ENCODE measurements at regions not wholly inside any gene's neighbourhood (a gene's known extent, or its start where the extent isn't known, plus 50 kb on each side); places are given as distances from the start of the nearest gene placed in this dataset.

DNA sequence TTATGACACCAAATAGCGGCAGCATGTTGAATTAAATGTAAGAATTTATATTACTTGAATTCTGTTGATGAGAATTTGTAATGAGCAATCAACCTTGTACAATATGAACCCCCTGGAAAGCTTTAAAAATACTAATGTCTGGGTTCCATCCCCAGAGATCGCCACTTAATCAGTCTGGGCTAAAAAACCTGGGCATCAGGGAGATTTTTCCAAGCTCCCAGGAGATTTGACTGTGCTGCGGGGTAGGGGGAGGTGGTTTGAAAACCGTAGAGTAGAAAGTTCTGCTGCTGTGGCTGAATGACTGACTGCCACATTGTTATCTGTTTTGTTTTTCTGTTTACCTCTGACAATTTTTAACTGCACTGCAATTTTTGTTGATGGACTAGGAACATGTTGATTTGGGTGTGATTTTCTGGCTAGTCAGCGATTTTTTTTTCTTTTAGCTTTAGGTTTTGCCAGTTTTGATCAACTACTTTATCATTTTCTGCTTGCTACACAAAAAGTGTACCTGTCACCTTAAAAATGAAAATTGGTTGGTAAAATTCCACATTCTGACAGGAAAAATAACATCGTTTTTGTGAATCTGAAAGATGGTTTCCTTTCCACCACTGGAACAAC lies 79.3 kb downstream of the PCTP start:
- DNase-seq: no peak

DNA sequence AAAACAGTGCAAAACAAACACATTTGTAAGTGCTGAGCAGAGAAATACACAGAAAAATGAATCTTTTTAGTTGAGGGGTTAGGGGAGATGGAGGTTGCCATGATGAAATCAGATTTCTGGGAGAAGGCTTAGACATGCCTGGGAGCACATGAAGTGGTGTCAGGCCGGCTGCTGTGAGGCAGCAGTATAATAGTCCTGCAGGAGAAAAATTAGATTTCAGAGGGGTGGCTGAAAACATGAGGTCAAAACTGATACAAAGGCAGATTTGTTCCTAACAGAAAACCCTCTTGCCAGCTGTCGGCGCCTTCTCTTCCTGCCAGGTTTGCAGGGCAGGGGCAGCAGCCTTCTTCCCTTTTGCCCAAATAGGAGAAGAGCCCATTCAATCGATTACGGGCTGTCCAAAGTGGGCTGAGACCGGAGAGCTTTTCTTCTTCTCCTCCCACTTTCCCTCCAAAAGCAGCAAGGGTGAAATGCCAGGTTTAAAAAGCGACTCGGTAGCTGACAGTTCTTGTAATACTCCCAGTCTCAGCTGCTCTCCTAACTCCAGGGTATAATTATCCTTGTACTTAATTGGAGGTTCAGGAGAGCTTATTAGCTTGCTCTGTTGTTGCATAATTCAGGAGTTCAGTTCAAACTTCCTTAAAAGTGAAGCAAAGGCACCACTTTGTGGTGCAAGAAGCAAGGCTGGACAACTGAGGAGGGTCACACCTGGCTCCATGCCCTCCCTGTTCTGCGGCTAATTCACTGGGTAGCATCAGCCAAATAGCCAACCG lies 80.0 kb downstream of the PCTP start:
- DNase-seq: no peak

DNA sequence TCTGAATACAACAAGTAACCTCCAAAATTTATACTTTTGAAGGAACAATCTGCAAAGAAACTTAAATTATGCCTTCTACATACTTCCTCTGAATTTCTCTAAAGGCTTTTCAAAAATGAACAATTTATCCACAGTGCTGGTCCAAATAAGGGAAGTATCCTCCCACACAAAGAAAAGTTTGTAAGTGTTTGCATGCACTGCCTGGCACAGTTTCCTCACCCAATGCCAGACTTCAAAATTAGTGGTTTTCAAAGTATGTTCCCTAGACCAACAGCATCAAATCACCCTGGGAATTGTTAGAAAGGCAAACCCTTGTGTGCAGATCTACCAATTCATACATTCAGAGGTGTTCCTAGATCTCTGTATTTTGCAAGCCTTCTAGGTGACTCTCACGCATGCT lies 82.5 kb downstream of the PCTP start:
- DNase-seq: no peak

DNA sequence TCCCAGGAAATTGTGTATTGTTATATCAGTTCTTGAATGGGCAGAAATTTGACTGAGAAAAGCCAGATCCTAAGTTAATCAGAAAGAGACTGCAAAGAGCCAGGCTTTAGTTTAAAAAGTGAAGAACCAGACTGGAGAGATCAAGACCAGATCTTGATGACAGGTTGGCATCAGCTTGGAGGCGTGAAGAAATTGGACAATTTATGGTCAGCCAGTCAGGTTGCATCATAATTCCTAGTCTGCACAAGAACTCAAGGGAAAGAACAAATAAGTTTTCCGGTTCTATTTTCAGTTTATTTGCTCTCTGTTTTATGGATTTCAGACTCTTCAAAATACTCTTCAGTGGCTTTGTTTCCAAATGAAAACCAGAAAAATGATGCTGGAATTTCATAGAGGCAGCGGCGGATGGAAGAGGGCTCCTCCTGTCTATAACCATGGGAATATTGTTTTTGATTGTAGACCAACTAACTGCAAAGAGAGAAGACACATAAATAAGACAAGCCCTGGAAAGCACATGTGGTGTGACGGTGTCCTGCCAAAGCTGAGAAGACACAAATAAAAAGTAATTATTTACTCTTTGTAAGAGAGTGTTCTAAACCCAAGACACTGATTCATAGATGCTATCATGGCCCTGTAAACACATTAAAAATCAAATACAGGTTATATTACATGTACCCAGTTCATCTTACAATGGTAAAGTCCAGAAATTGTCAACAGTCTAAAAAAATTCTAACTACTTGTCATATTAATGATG lies 91.7 kb downstream of the PCTP start:
- no peak for DNase-seq

DNA sequence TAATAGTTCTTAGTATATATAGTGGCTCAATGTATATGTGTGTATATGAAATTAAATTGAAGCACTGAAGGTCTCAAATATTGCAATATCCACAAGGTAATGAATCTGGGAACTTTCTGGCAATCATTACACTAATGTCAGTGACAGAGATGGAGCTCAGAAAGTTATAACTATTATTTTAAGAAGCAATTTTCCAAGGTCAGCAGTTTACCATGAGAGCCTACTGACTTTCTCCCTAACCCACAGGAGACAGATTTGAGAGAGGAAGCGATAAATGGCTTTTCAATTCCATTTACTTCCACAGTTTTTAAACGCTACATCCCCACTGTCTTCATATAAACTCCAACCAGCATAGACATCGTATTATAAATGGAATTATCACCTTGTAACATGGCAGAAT lies 92.9 kb downstream of the PCTP start:
- DNase-seq: no peak

DNA sequence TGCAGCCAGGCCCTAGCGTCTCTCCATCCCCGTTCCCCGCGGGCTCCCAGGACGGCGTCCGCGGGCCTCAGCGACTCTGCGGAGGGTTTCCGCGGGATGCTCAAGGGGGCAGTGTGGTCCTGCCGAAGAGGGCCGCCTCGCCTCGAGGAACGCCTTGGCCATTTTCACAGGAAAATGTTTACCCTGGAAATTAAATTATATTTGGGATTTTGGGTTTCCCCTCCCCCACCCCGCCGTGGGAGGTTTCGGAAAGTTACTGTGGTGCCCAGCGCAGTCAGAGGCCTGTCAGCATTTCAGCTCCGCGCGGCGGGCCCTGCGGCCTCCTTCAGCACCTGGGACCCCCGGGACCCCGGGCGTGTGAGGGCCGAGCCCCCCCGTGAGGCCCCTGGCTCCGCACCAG lies 94.5 kb downstream of the PCTP start:
- peak; percentile 55 to 60 for DNase-seq

DNA sequence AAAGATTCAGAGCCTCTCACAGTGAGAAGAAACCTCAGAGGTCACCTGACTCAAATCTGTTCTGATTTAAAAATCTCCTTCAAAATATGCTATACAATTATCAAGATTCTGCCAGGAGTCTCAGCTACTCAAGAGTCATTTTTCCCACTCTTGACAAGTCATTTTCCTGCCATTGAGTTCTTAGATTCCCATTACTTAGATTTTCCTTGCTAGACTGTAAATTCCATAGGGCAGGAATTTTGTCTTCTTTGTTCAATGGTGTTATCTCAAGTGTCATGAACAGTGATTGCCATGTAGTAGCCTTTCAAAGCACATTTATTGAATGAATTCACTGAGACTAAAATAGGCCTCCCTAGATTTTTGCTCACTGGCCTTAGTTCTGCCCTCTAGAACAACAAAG lies 95.9 kb downstream of the PCTP start:
- no peak for DNase-seq

DNA sequence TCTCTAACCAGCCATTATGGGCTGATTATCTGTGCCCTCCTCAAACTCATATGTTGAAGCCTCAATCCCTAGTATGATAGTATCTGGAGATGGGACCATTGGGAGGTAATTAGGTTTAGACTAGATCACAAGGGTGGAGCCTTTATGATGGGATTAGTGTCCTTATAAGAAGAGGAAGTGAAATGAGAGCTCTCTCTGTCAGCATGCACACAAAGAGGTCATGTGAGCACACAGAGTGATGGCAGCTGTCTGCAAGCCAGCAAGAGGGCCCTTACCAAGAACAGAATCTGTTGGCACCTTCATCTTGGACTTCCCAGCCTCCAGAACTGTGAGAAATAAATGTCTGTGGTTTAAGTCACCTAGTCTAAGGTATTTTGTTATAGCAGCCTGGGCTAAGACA lies 101.9 kb downstream of the PCTP start:
- no peak for DNase-seq

DNA sequence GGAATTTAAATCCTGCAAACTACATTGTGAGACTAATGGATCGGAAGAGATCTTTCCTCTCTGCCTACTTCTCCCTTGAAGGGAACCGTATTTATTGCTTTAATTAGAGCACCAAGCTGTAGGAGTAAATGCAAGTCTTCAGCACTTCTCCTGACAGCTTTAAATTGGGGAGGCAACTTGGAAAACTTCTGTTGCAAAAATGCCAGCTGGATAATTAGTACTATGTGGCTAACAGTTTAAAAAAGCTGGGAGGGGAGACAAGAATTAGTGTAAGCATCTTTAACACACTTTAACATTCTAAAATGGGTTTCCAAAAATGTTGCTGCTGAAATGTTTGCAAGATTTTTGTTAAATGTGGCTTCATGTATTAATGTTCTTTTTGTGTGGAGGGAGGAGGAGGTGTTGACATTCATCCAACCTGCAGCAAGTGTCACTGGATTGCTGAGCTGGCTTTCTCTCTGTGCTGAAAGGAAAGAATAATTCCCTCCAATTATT lies 108.5 kb downstream of the PCTP start:
- no peak for DNase-seq

DNA sequence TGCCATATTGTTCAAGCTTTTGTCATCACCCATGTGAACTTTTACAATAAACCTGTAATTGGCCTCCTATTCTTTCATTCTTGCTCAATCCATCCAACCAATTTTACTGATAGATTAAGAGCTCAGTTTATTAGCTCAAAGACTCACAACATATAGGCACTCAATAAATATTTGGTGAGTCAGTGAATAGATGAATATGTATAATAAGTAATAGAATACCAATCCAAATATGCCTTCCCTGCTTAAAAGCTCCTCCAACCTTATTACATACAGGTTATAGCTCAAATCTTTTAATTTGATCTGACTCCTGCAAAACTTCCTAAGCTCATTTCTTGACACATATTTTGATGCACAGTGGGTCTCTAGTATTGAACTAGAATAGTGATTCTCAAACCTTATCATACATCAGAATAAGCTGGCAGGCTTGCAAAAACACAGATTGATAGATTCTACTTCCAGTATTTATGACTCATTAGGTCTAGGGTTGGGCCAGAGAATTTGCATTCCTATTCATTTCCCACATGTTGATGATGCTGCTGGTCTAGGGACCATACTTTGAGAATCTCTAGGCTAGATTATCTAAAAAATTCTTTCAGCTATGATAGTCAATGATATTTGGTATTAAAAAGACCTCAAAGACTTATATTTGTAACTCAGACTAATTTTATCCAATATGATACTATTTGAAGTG lies 114.4 kb downstream of the PCTP start:
- no peak for DNase-seq

DNA sequence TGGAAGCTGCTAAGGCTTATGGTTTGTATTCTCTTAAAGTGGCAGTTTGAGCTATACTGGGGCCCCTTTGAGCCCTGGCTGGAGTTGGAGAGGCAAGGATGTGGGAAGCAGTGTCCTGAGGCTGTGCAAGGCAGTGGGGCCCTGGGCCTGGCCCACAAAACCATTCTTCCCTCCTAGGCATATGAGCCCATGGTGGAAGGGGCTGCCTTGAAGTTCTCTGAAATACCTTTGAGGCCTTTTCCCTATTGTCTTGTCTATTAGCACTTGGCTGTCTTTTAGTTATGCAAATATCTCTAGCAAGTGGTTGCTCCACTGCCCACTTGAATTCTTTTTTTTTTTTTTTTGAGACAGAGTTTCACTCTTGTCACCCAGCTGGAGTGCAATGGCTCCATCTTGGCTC lies 119.2 kb downstream of the PCTP start:
- no peak for DNase-seq

DNA sequence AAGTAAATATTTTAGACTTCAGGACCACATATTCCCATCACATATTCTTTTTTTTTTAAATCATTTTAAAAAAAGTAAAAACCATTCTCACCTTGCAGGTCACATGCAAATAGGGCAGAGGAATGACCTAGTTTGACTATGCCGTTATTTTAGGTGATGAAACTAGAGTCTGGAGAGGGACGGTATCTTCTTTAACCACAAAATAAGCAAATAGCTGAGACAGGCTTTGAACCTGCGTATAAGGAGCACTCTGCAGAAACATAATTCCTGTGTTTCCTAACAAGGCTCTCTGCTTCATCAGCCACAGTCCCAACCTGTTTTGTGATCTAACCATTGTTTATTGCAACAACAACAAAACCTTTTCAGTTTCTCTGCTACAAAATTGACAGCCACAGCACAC lies 121.5 kb downstream of the PCTP start:
- DNase-seq: no peak

DNA sequence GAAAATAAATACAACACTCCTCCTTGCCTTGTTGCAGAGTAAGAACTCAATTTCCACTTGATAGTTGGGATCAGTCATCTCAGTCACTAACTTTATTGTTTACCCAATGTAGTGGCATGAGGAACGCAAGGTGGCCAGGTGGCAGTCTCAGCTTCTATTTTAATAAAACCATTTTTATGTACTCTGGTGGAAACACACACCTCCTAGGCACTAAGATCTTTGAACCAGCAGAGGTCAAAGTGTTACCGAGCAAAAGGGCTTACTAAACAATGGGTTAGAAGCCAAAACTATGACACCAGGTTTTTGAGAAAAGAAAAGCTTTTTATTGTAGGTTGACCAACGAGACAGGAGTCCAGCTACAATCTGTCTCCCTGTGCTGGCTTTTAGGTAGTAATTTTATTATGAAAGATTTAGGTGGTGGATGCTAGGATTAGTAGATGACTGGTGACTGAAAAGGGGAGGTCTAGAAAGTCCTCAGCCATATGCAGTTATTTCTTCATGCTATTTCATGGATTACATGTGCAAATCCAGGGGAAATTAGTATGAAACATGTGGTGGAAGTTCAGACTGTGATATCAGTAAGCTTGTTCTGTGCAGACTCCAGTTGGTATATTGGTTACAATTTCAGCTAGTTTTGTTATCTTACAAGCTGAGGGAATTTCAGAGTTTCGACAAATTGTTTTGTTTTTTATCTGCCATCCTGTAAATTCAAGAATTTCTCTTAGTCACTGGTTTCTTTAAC lies 122.3 kb downstream of the PCTP start:
- DNase-seq: no peak

DNA sequence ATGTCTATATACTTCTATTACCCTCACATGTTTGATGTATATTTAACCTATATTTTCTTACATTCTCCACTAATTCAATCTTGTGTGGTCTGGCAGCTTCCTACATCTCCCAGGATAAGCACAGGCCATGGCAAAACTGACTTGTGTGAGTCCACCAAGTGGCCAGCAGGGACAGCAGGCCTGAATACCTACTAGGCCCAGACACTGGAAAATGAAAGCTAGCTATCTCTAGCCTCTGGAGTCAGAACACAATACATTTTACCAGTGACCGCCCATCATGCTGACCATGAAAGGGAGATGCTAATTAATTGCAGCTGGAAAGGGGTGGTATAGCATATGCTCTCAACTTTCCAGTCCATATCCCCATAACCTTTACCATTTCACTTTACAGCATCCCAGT lies 132.3 kb downstream of the PCTP start:
- DNase-seq: no peak

DNA sequence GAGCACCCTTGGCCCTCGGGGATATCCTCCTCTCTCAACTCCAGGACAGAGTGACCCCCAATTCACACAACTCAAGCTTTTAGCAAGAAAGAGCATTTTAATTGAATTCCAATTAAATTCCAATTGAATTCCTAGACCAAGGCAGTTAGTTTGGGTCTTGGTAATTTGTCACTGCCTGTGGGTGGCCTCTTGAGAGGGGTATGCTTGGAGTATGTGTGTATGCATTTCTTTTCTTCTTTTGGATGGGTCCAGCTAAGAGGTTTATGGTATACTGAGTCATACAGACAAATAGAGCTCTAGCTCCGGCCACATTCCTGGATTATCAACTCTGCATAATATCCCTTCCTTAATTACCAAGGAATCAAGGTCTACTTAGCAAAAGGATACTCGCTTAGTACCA lies 136.7 kb downstream of the PCTP start:
- DNase-seq: no peak

DNA sequence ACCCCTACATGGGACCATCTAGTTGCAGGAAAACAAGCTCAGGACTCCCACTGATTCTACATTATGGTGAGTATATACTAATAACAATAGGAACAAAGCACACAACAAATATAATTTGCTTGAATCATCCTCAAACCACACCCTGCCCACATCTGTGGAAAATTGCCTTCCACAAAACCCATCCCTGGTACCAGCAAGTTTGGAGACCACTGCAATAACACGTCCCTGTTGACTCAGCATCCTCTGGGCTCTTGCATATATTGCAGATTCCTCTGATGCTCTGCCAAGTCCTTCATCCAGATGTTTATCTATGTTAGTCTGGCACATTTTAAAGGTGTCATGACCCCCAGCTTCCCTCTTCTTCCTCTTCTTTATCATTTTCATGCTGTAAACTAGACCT lies 138.4 kb downstream of the PCTP start:
- no peak for DNase-seq

DNA sequence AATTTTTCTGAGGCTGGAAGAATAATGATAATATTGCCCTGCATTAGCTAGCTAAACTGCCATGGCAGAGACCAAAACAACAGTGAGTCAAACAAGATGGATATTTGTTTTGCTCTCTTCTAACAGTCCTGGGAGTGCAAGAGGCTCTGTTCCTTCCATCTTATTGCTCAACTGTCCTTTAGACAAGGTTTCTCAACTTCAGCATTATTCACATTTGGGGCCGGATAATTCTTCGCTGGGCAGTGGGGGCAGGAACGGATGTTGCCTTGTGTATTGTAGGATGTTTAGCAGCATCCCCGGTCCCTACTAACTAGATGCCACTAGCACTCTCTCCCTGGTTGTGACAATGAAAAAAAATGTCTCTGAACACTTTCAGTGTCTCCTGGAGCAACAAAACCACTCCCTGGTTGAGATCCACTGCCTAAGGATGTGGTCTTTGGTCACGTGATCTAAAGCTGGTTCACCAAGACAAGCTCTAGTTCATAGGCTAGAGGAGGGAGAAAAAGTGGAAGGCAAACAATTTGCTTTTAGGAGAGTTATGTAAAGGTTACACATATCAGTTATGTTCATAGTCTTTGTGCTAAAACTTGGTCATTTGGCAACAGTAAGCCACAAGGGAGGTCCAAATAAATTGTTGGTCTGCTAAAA lies 144.4 kb downstream of the PCTP start:
- no peak for DNase-seq

DNA sequence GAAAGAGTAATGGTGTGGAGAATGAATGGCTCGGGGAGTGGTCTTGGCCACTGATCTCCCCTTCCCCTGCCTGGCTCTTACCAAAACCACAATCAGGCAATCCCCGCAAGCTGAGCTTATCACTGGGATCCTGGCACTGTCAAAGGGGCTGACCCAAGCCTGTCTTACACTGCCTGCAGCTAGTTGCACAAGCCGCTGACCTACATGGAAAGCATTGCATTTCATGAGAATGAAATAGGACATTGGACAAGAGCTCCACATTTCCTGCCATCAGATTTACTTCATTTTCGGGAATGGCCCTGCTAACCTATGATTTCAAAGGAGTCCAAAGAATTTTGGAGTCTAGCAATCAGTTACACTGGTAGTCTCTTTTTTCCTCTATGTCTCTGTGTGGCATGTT lies 146.4 kb downstream of the PCTP start:
- no peak for DNase-seq

DNA sequence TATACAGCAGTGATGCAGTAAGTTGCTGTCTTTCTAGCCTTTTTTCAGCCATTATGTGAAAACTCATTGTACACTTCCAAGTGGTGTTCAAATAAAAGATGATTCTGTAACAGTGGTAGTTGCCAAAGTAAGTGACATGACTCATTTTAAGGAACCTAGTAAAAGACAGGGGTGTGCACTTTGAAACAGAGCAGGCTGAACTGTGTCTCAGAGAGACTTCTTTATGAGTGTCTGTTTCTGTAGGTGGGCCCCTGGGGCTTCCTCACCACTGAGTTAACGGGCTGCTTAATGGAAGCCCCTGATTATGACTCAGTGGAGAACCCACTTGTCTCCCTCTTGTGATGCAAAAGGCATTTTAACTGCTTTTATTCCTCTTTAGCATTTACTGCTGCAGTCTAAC lies 147.3 kb downstream of the PCTP start:
- DNase-seq: no peak

DNA sequence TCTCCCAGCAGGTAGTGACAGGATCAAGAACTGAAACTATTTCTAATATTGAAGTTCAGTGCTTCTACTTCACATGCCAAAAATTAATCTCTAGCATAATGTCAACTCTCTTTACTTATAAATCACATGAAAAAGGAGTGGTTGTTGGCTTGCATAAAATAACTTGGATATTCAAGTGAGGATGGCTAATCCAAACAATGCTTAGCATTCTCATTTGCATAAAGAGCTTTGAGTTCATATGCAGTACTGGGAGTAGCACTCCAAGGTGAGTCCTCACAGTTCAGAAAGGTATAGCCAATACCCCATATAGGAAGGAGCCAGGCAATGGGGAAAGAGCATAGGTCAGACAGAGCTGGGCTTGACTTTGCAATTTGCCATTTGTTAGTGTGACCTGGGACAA lies 149.3 kb downstream of the PCTP start:
- DNase-seq: no peak

DNA sequence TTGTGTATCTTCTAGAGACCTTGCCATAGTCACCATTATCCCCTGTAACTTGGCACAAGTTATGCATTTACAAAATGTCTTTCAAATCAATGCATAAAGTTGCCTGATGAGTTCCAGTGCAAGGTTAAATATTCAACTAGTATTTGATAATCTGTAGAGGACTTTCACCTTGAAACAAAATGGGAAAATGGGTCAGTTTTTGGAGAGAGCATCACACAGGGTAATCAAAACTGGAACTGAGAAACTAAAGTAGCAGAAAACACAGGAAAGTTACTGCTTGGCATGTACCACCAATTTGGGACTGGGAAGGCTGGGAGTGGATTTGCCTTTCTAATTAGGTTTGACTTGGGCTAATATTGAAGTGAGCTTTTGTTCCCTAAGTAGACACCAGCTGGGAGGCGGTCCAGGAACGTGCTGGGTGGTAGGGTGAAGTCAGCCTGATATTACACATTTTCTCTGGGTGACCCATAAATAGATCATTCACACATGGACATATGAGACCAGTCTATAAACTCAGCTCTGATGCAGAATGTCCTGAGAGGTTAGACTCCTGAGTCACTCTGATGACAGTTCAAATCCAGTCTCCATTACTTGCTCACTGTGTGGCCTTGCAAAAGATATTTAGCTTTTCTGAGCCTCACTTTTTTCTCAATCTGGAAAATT lies 152.3 kb downstream of the PCTP start:
- DNase-seq: no peak
